Nephron progenitor cell (in vitro differentiated cells): ENCODE measurements at regions not wholly inside any gene's neighbourhood (a gene's known extent, or its start where the extent isn't known, plus 50 kb on each side); places are given as distances from the start of the nearest gene placed in this dataset.

Experiments
- DNase-seq: peaks from one replicate; pipeline ENCODE4 v3.0.0; 2021
- H3K27ac Mint-ChIP-seq: 2 replicates; pipeline ENCODE4 v1.8.0; 2021; ENCODE audit warnings: mild to moderate bottlenecking, moderate library complexity, mixed read lengths
- H3K27me3 Mint-ChIP-seq: 2 replicates; pipeline ENCODE4 v1.8.0; 2021; ENCODE audit warnings: mild to moderate bottlenecking, low read depth, mixed read lengths; ENCODE audit not compliant: poor library complexity
- H3K36me3 Mint-ChIP-seq: 2 replicates; pipeline ENCODE4 v1.8.0; 2021; ENCODE audit warnings: low read depth, mixed read lengths
- H3K4me1 Mint-ChIP-seq: 2 replicates; pipeline ENCODE4 v1.8.0; 2021; ENCODE audit warnings: mixed read lengths
- H3K4me3 Mint-ChIP-seq: 2 replicates; pipeline ENCODE4 v1.8.0; 2021; ENCODE audit warnings: mild to moderate bottlenecking, moderate library complexity, mixed read lengths
- H3K9me3 Mint-ChIP-seq: 2 replicates; pipeline ENCODE4 v1.8.0; 2021; ENCODE audit warnings: mild to moderate bottlenecking, moderate library complexity, mixed read lengths
- CTCF ChIP-seq: fragments of 200-600 bp; sonication (generic); IDR thresholded peaks from 2 replicates; pipeline ENCODE4 v1.5.0; 2021; ENCODE audit warnings: antibody characterized with exemption

- Mint-ChIP-seq H3K36me3 (no peaks in the 10 kb centered on the region), H3K4me3 (no peak overlapping the region), H3K9me3 (no peaks in the 10 kb centered on the region), H3K4me1 (peaks cover 30% of the 10 kb centered on the region), H3K27me3 (peaks cover 7% of the 10 kb centered on the region), H3K27ac (no peak overlapping the region)
- DNase-seq = no peak
- TF ChIP-seq CTCF = no peak
These were observed 449.0 kb upstream of the ID2 start for GRCh38 chr2:8232871-8233270.

GRCh38 chr2:8234253-8234652, 447.6 kb upstream of the ID2 start:
- Mint-ChIP-seq H3K4me3 (no peak overlapping the region), H3K27ac (no peak overlapping the region), H3K27me3 (peaks cover 6% of the 10 kb centered on the region), H3K4me1 (peaks cover 37% of the 10 kb centered on the region), H3K36me3 (no peaks in the 10 kb centered on the region), H3K9me3 (no peaks in the 10 kb centered on the region)
- no peak for DNase-seq
- no peak for TF ChIP-seq CTCF

GRCh38 chr2:8234757-8235374, 447.0 kb upstream of the ID2 start:
- Mint-ChIP-seq H3K27ac (peak overlapping the region; percentile 47), H3K4me3 (no peak overlapping the region), H3K36me3 (no peaks in the 10 kb centered on the region), H3K27me3 (peaks cover 4% of the 10 kb centered on the region), H3K9me3 (no peaks in the 10 kb centered on the region), H3K4me1 (peaks cover 42% of the 10 kb centered on the region)
- DNase-seq = no peak
- TF ChIP-seq CTCF = no peak

- Mint-ChIP-seq H3K4me1 (peaks cover 42% of the 10 kb centered on the region), H3K4me3 (no peak overlapping the region), H3K36me3 (no peaks in the 10 kb centered on the region), H3K27me3 (peaks cover 4% of the 10 kb centered on the region), H3K27ac (peak overlapping the region; percentile 47), H3K9me3 (no peaks in the 10 kb centered on the region)
- DNase-seq = no peak
- no peak for TF ChIP-seq CTCF
These were observed 446.4 kb upstream of the ID2 start for GRCh38 chr2:8235419-8235818.

- DNase-seq = no peak
- no peaks in the 10 kb centered on the region for H3K9me3 Mint-ChIP-seq
- no peak overlapping the region for H3K4me3 Mint-ChIP-seq
- H3K36me3 Mint-ChIP-seq = no peaks in the 10 kb centered on the region
- peaks cover 42% of the 10 kb centered on the region for H3K4me1 Mint-ChIP-seq
- H3K27ac Mint-ChIP-seq = no peak overlapping the region
- no peak for TF ChIP-seq CTCF
- H3K27me3 Mint-ChIP-seq = peaks cover 9% of the 10 kb centered on the region
These were observed 445.5 kb upstream of the ID2 start for GRCh38 chr2:8236391-8236790.

GRCh38 chr2:8238521-8239230, 443.2 kb upstream of the ID2 start:
- Mint-ChIP-seq H3K36me3 (no peaks in the 10 kb centered on the region), H3K4me3 (no peak overlapping the region), H3K9me3 (peaks cover 6% of the 10 kb centered on the region), H3K27me3 (peaks cover 7% of the 10 kb centered on the region), H3K27ac (no peak overlapping the region), H3K4me1 (peaks cover 42% of the 10 kb centered on the region)
- no peak for TF ChIP-seq CTCF
- no peak for DNase-seq
